Gastrocnemius medialis (tissue), 4 donors: ENCODE measurements at regions not wholly inside any gene's neighbourhood (a gene's known extent, or its start where the extent isn't known, plus 50 kb on each side); places are given as distances from the start of the nearest gene placed in this dataset.

Experiments used
- ATAC-seq, 2 donors: fragments of 150-250 bp; one replicate each; pipeline ENCODE4 v1.9.1; 2016
- DNase-seq, 2 donors: peaks; one replicate each; pipeline ENCODE4 v3.0.0-alpha.2; 2019
- H3K27ac ChIP-seq, 4 donors: fragments of 200-600 bp; sonication (generic); 1 replicate in 1 of 4; 2 replicates in 3 of 4; pipeline ENCODE4 v1.5.1; 2016 to 2018; ENCODE audit warnings: mild to moderate bottlenecking in 2 of 4, moderate library complexity in 1 of 4
- H3K27me3 ChIP-seq, 3 donors: fragments of 200-600 bp; sonication (generic) in 2 of 3; 1 replicate in 1 of 3; 2 replicates in 2 of 3; pipeline versions ENCODE4 v1.5.1 to v1.6.0; 2016 to 2019; ENCODE audit warnings: mild to moderate bottlenecking in 1 of 3, moderate library complexity in 1 of 3
- H3K36me3 ChIP-seq, 2 donors: fragments of 200-600 bp; sonication (generic) in 1 of 2; one replicate each; pipeline ENCODE4 v1.5.1; 2017 to 2018
- H3K4me1 ChIP-seq, 2 donors: fragments of 200-600 bp; sonication (generic) in 1 of 2; one replicate each; pipeline ENCODE4 v1.5.1; 2016 to 2017; ENCODE audit warnings: mild to moderate bottlenecking in 2 of 2
- H3K4me3 ChIP-seq, 4 donors: fragments of 200-600 bp; sonication (generic) in 3 of 4; 1 replicate in 1 of 4; 2 replicates in 3 of 4; pipeline ENCODE4 v1.5.1; 2016 to 2019; ENCODE audit warnings: mild to moderate bottlenecking in 2 of 4
- H3K9me3 ChIP-seq, 3 donors: fragments of 200-600 bp; sonication (generic) in 2 of 3; 1 replicate in 1 of 3; 2 replicates in 2 of 3; pipeline ENCODE4 v1.5.1; 2016 to 2019
- CTCF ChIP-seq, 5 experiments: fragments of 450-650 bp in 3 of 5; fragments of 200-600 bp in 2 of 5; sonication (generic) in 2 of 5; IDR thresholded peaks in 4 of 5; conservative IDR thresholded peaks in 1 of 5; 1 replicate in 4 of 5; 2 replicates in 1 of 5; pipeline ENCODE4 v1.5.1; 2016 to 2019; ENCODE audit warnings: antibody characterized with exemption in 5 of 5, mild to moderate bottlenecking in 3 of 5, moderate library complexity in 3 of 5
- POLR2A ChIP-seq, 2 donors: fragments of 450-650 bp; IDR thresholded peaks; one replicate each; pipeline ENCODE4 v1.6.1; 2017; ENCODE audit warnings: antibody characterized with exemption in 2 of 2, mild to moderate bottlenecking in 2 of 2, moderate library complexity in 2 of 2
- in situ Hi-C, 4 donors: fragments of 200-750 bp; cut with MboI; loops; one replicate each; pipeline versions ENCODE4 v1.15.0 to v1.8.0; 2017; ENCODE audit warnings: low sequenced_read_pairs in 4 of 4
- intact Hi-C: fragments of 100-400 bp; cut with DNase I; formaldehyde crosslinking; loops from one replicate; pipeline ENCODE4 v1.15.1; 2023; ENCODE audit warnings: low total_unique reads

DNA sequence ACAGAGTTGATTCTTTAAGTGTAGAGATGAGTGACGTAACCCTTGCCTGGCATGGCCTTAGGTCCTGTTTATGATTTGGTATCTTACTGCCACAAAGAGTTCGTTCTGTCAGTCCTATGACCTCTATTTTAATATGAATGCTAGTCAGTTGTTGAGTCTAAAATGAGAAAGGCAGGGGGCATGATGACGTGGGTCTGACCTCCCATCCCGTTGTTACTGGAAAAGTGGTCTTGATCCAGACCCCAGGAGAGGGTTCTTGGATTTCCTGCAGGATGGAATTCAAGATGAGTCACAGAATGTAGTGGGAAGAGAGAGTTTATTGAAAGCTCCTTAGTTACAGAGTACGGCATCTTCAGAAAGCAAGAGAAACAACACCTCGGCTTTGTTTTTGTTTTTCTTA, 317.0 kb upstream of the COBL start:
- TF ChIP-seq POLR2A (IDR thresholded peaks at IDR 0.05) (no peak), CTCF (IDR thresholded peaks at IDR 0.05 in 4 of 5, conservative IDR thresholded peaks at IDR 0.05 in 1 of 5) (no peak)
- Histone ChIP-seq H3K4me3 (no peak overlapping the region), H3K27ac (no peak overlapping the region), H3K4me1 (no peaks in the 10 kb centered on the region), H3K9me3 (no peaks in the 10 kb centered on the region), H3K36me3 (no peaks in the 10 kb centered on the region), H3K27me3 (no peaks in the 10 kb centered on the region)
- ATAC-seq (no peak), DNase-seq (no peak)
- intact Hi-C loops = no loop called here
- in situ Hi-C loops = no loop called here

- TF ChIP-seq POLR2A (IDR thresholded peaks at IDR 0.05) = no peak
- in situ Hi-C loops = no loop called here
- ATAC-seq (no peak), DNase-seq (no peak)
- Histone ChIP-seq H3K36me3 (no peaks in the 10 kb centered on the region), H3K27me3 (no peaks in the 10 kb centered on the region), H3K4me1 (no peaks in the 10 kb centered on the region), H3K27ac (no peak overlapping the region), H3K4me3 (no peak overlapping the region), H3K9me3 (no peaks in the 10 kb centered on the region)
- intact Hi-C loops = no loop called here
Observed at GRCh38 chr7:51633006-51633405, 316.4 kb upstream of the COBL start.

- in situ Hi-C loops = no loop called here
- ATAC-seq = no peak
- H3K4me1 ChIP-seq = no peaks in the 10 kb centered on the region
- no peaks in the 10 kb centered on the region for H3K36me3 ChIP-seq
- no peaks in the 10 kb centered on the region for H3K27me3 ChIP-seq
- intact Hi-C loops = no loop called here
- H3K27ac ChIP-seq = no peak overlapping the region
- no peak for DNase-seq
- no peak overlapping the region for H3K4me3 ChIP-seq
- no peaks in the 10 kb centered on the region for H3K9me3 ChIP-seq
- no peak for TF ChIP-seq POLR2A (IDR thresholded peaks at IDR 0.05)
- no peak for TF ChIP-seq CTCF (IDR thresholded peaks at IDR 0.05 in 4 of 5, conservative IDR thresholded peaks at IDR 0.05 in 1 of 5)
Observed at GRCh38 chr7:51630933-51631332, 314.3 kb upstream of the COBL start.

DNA sequence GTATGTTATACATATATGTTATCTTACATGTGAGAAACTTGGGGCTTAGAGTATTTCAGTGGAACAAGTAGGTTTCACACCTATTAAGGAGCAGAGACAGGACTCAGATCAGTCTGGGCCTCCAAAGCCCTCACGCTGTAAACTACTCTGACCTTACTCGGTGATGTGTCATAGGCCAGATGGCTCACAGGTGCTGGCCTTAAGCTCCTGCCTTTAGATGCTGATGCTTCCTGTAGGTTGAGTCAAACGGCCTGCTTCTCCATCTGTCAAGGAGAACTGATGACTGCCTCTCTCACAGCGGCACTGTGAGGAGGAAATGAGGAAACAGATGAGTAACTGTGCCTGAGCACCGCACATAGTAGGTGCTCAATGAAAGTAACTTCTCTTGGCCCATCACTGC, 312.6 kb upstream of the COBL start:
- Histone ChIP-seq H3K4me3 (no peak overlapping the region), H3K9me3 (no peaks in the 10 kb centered on the region), H3K36me3 (no peaks in the 10 kb centered on the region), H3K27ac (no peak overlapping the region), H3K4me1 (no peaks in the 10 kb centered on the region), H3K27me3 (no peaks in the 10 kb centered on the region)
- intact Hi-C loops (no loop called here), in situ Hi-C loops (no loop called here)
- TF ChIP-seq CTCF (IDR thresholded peaks at IDR 0.05 in 4 of 5, conservative IDR thresholded peaks at IDR 0.05 in 1 of 5) = no peak
- TF ChIP-seq POLR2A (IDR thresholded peaks at IDR 0.05) = no peak
- ATAC-seq = no peak
- DNase-seq = no peak

- ATAC-seq (no peak), DNase-seq (no peak)
- TF ChIP-seq POLR2A (IDR thresholded peaks at IDR 0.05) (no peak), CTCF (IDR thresholded peaks at IDR 0.05 in 4 of 5, conservative IDR thresholded peaks at IDR 0.05 in 1 of 5) (no peak)
- no peak overlapping the region for H3K27ac ChIP-seq
- intact Hi-C loops (no loop called here), in situ Hi-C loops (no loop called here)
- H3K9me3 ChIP-seq = no peaks in the 10 kb centered on the region
- no peak overlapping the region for H3K4me3 ChIP-seq
- no peaks in the 10 kb centered on the region for H3K27me3 ChIP-seq
- no peaks in the 10 kb centered on the region for H3K4me1 ChIP-seq
- no peaks in the 10 kb centered on the region for H3K36me3 ChIP-seq
Observed at GRCh38 chr7:51621956-51622355, 305.3 kb upstream of the COBL start.
